ENCODE measurements at regions not wholly inside any gene's neighbourhood (a gene's known extent, or its start where the extent isn't known, plus 50 kb on each side); places are given as distances from the start of the nearest gene placed in this dataset.

GRCh38 chr2:7394195-7394594, 477.0 kb downstream of the RNF144A start:
- TF ChIP-seq CTCF (IDR thresholded peaks at IDR 0.05; ENCODE audit: low read depth, low read length, poor library complexity, severe bottlenecking) (no peak), EZH2phosphoT487 (IDR thresholded peaks at IDR 0.05; ENCODE audit: borderline replicate concordance, low read length) (no peak)

All from DOHH2 (cell line).